ENCODE measurements at regions not wholly inside any gene's neighbourhood (a gene's known extent, or its start where the extent isn't known, plus 50 kb on each side); places are given as distances from the start of the nearest gene placed in this dataset.

GRCh38 chr1:96349896-96350295 is 371.7 kb upstream of the PTBP2 start:
- TF ChIP-seq EZH2 (IDR thresholded peaks at IDR 0.05; ENCODE audit: low read length), result no peak
- no peak for TF ChIP-seq CTCF (optimal IDR thresholded peaks at IDR 0.05 in 1 of 3, IDR thresholded peaks at IDR 0.05 in 1 of 3, conservative IDR thresholded peaks at IDR 0.05 in 1 of 3; ENCODE audit: extremely low read depth in 1 of 3, insufficient read depth in 2 of 3, low read length in 3 of 3)

Data from keratinocyte (primary cell).